Testis (tissue), 2 donors: ENCODE measurements at regions not wholly inside any gene's neighbourhood (a gene's known extent, or its start where the extent isn't known, plus 50 kb on each side); places are given as distances from the start of the nearest gene placed in this dataset.

ENCODE experiments used
- DNase-seq: peaks from one replicate; pipeline ENCODE4 v3.0.0-alpha.2; 2019
- H3K27ac ChIP-seq, 2 donors: fragments of 200-600 bp; sonication (generic); one replicate each; pipeline ENCODE4 v1.5.1; 2019
- H3K27me3 ChIP-seq: fragments of 200-600 bp; sonication (generic); one replicate; pipeline ENCODE4 v1.5.1; 2019
- H3K36me3 ChIP-seq: fragments of 200-600 bp; sonication (generic); one replicate; pipeline ENCODE4 v1.5.1; 2017; ENCODE audit warnings: low read depth; ENCODE audit errors: missing control alignments
- H3K4me1 ChIP-seq: fragments of 200-600 bp; sonication (generic); one replicate; pipeline ENCODE4 v1.5.1; 2019
- H3K4me3 ChIP-seq, 2 donors: fragments of 200-600 bp; sonication (generic); one replicate each; pipeline ENCODE4 v1.5.1; 2017 to 2019
- H3K9me3 ChIP-seq: fragments of 200-600 bp; sonication (generic); one replicate; pipeline ENCODE4 v1.5.1; 2017
- POLR2A ChIP-seq: fragments of 450-650 bp; IDR thresholded peaks from one replicate; pipeline ENCODE4 v1.6.1; 2017; ENCODE audit warnings: antibody characterized with exemption, mild to moderate bottlenecking, moderate library complexity
- WGBS, 2 donors: methylation state at CpG; one replicate each; pipeline ENCODE4 v1.1.5; 2018; 5-methylcytosine and 5-hydroxymethylcytosine counted together
- intact Hi-C: fragments of 100-400 bp; cut with DNase I; formaldehyde crosslinking; loops from one replicate; pipeline ENCODE4 v1.15.1; 2023; ENCODE audit warnings: low total_unique reads
- TF ChIP-seq, protein P1 (sequence below), 3 experiments: fragments of 450-650 bp in 2 of 3; fragments of 200-600 bp in 1 of 3; sonication (generic) in 1 of 3; IDR thresholded peaks; one replicate each; pipeline ENCODE4 v1.5.1; 2016 to 2019; ENCODE audit warnings: antibody characterized with exemption in 3 of 3, mild to moderate bottlenecking in 2 of 3, moderate library complexity in 1 of 3

- intact Hi-C loops: no loop called here
- no peaks in the 10 kb centered on the region for H3K36me3 ChIP-seq
- no peaks in the 10 kb centered on the region for H3K27me3 ChIP-seq
- H3K4me1 ChIP-seq: no peaks in the 10 kb centered on the region
- no peak overlapping the region for H3K27ac ChIP-seq
- H3K9me3 ChIP-seq: no peaks in the 10 kb centered on the region
- DNase-seq: no peak
- TF ChIP-seq POLR2A: no peak
- TF ChIP-seq, protein P1, sequence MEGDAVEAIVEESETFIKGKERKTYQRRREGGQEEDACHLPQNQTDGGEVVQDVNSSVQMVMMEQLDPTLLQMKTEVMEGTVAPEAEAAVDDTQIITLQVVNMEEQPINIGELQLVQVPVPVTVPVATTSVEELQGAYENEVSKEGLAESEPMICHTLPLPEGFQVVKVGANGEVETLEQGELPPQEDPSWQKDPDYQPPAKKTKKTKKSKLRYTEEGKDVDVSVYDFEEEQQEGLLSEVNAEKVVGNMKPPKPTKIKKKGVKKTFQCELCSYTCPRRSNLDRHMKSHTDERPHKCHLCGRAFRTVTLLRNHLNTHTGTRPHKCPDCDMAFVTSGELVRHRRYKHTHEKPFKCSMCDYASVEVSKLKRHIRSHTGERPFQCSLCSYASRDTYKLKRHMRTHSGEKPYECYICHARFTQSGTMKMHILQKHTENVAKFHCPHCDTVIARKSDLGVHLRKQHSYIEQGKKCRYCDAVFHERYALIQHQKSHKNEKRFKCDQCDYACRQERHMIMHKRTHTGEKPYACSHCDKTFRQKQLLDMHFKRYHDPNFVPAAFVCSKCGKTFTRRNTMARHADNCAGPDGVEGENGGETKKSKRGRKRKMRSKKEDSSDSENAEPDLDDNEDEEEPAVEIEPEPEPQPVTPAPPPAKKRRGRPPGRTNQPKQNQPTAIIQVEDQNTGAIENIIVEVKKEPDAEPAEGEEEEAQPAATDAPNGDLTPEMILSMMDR (IDR thresholded peaks at IDR 0.05): no peak
- 68 to 100% methylated on average over 1 of the region's 1 CpG for WGBS, 2 donors
- H3K4me3 ChIP-seq: no peak overlapping the region
Observed at GRCh38 chr3:84621823-84622222, 337.0 kb upstream of the CADM2 start.

DNA sequence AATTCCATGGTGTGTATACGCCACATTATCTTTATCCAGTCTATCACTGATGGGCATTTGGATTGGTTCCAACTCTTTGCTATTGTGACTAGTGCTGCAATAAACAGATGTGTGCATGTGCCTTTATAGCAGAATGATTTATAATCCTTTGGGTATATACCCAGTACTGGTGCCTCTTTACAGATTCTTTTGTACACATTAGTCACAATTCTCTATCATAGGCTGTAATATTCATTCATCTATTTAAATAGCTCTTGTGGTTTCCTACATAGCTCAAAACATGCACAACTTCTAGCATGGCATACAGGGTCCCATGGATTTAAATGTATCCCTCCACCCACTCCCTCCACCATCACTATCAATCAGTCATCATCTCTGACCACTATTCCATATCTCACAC is 324.1 kb upstream of the CADM2 start:
- intact Hi-C loops: no loop called here
- TF ChIP-seq POLR2A: no peak
- TF ChIP-seq, protein P1 (IDR thresholded peaks at IDR 0.05): no peak

DNA sequence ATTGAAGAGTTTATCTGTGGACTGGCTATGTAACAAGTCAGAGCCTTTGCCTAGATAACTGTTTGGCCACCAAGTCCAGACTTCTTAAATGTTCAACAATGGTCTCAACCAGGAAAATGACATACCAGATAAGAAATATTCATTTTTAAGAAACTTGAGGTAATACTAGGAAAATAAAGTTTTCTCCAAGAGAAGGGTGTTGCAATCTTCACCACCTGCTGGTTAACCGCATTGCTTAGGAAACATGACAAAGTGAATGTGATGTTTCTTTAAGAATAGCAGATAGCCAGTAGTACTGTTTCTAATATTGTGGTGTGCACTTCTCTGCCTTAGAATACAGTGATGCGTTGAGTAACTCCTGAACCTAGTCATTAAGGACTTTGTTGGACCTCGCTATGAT is 321.5 kb upstream of the CADM2 start:
- Histone ChIP-seq H3K4me1 (no peaks in the 10 kb centered on the region), H3K9me3 (no peaks in the 10 kb centered on the region), H3K4me3 (no peak overlapping the region), H3K36me3 (no peaks in the 10 kb centered on the region), H3K27ac (no peak overlapping the region), H3K27me3 (no peaks in the 10 kb centered on the region)
- intact Hi-C loops: no loop called here
- WGBS, 2 donors: 86 to 92% methylated on average over 3 of the region's 3 CpGs
- TF ChIP-seq, protein P1 (IDR thresholded peaks at IDR 0.05): no peak
- no peak for TF ChIP-seq POLR2A
- no peak for DNase-seq

More for the DNA sequence above, 324.1 kb upstream of the CADM2 start:
- Histone ChIP-seq H3K4me1 (no peaks in the 10 kb centered on the region), H3K27me3 (no peaks in the 10 kb centered on the region), H3K27ac (no peak overlapping the region), H3K36me3 (no peaks in the 10 kb centered on the region), H3K4me3 (no peak overlapping the region), H3K9me3 (no peaks in the 10 kb centered on the region)
- WGBS, 2 donors: 88 to 90% methylated on average over 1 of the region's 1 CpG
- no peak for DNase-seq

- TF ChIP-seq, protein P1 (IDR thresholded peaks at IDR 0.05): no peak
- no peak for TF ChIP-seq POLR2A
- Histone ChIP-seq H3K4me3 (no peak overlapping the region), H3K36me3 (no peaks in the 10 kb centered on the region), H3K9me3 (no peaks in the 10 kb centered on the region), H3K4me1 (no peaks in the 10 kb centered on the region), H3K27ac (no peak overlapping the region), H3K27me3 (no peaks in the 10 kb centered on the region)
- intact Hi-C loops: no loop called here
- DNase-seq: no peak
Observed at GRCh38 chr3:84666468-84666867, 292.3 kb upstream of the CADM2 start.

DNA sequence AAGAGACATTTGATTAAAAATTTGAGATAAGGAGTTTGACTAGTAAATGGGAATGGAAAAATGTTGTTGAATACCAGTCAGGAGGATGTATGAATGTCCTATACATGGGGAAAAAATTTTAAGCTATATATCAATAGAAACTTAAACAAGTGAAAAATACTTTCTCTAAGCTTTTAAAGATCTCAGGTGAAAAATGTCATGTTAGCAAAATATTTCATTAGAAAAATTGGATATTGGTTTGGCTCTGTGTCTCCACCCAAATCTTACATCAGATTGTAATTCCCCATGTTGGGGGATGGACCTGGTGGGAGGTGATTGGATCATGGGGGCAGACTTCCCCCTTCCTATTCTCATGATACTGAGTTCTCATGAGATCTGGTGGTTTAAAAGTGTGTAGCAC is 279.6 kb upstream of the CADM2 start:
- H3K27ac ChIP-seq: no peak overlapping the region
- H3K36me3 ChIP-seq: no peaks in the 10 kb centered on the region
- no peaks in the 10 kb centered on the region for H3K4me1 ChIP-seq
- no peaks in the 10 kb centered on the region for H3K9me3 ChIP-seq
- no peak overlapping the region for H3K4me3 ChIP-seq
- DNase-seq: no peak
- no peaks in the 10 kb centered on the region for H3K27me3 ChIP-seq
- intact Hi-C loops: no loop called here
- TF ChIP-seq, protein P1 (IDR thresholded peaks at IDR 0.05): no peak
- no peak for TF ChIP-seq POLR2A
